GM12878 (cell line): ENCODE measurements at regions not wholly inside any gene's neighbourhood (a gene's known extent, or its start where the extent isn't known, plus 50 kb on each side); places are given as distances from the start of the nearest gene placed in this dataset.

Experiments
- ATAC-seq: fragments of 200-7000 bp; cut with Tn5 transposase; 3 replicates; pipeline ENCODE4 v1.9.1; 2020; ENCODE audit warnings: mild to moderate bottlenecking, moderate library complexity
- BruUV-seq: library from RNA; stranded (reverse); fragments of 400-500 nt; replicated peaks from 2 replicates; lab custom pipeline; 2021; lab: Mats Ljungman, UMichigan
- CTCF ChIA-PET: fragments of 300-600 bp; sonication (Branson Sonifier 250); formaldehyde crosslinking; extraction: SDS; loops from one replicate; lab custom pipeline; 2021; ENCODE audit warnings: inconsistent platforms; lab: Yijun Ruan, JAX
- POLR2A ChIA-PET: fragments of 350-600 bp; formaldehyde crosslinking; extraction: SDS; loops from one replicate; lab custom pipeline; 2021; ENCODE audit warnings: inconsistent platforms; lab: Charles Lee
- RAD21 ChIA-PET: fragments of 300-600 bp; sonication (Branson Sonifier 250); formaldehyde crosslinking; loops from one replicate; lab custom pipeline; 2023; ENCODE audit warnings: antibody characterized with exemption; ENCODE audit not compliant: unreplicated experiment; lab: Charles Lee
- SMC1A ChIA-PET: fragments of 300-600 bp; sonication (Branson Sonifier 250); formaldehyde crosslinking; loops from one replicate; lab custom pipeline; 2023; ENCODE audit not compliant: unreplicated experiment, uncharacterized antibody; lab: Charles Lee
- DNase-seq: peaks from one replicate; pipeline ENCODE4 v3.0.0-alpha.2; 2011; ENCODE audit warnings: low read depth, low spot score
- FAIRE-seq: peaks from 3 replicates; lab custom pipeline; 2011; peaks lifted over from hg19 to GRCh38; lab: Jason Lieb, UNC
- H2AFZ ChIP-seq: 2 replicates; pipeline ENCODE4 v1.6.0; 2011; ENCODE audit warnings: low read depth, low read length, control low read depth; ENCODE audit not compliant: control insufficient read depth
- H3K27ac ChIP-seq: 2 replicates; pipeline ENCODE4 v1.5.1; 2011; ENCODE audit warnings: control low read depth; ENCODE audit not compliant: control insufficient read depth, insufficient read depth
- H3K27me3 ChIP-seq, 2 experiments: replicated peaks in 1 of 2; 2 replicates each; pipeline versions ENCODE4 v1.6.0 to v1.6.1; 2011; ENCODE audit warnings: low read length in 1 of 2; ENCODE audit not compliant: control insufficient read depth in 2 of 2, insufficient read depth in 2 of 2
- H3K36me3 ChIP-seq, 2 experiments: 2 replicates each; pipeline ENCODE4 v1.5.1; 2011; ENCODE audit warnings: low read length in 1 of 2; ENCODE audit not compliant: control insufficient read depth in 2 of 2, insufficient read depth in 2 of 2
- H3K4me1 ChIP-seq: 2 replicates; pipeline ENCODE4 v1.6.1; 2011; ENCODE audit warnings: mild to moderate bottlenecking, low read length, moderate library complexity, mixed read lengths; ENCODE audit not compliant: control insufficient read depth, insufficient read depth
- H3K4me2 ChIP-seq: 2 replicates; pipeline ENCODE4 v1.6.0; 2011; ENCODE audit warnings: control low read depth; ENCODE audit not compliant: control insufficient read depth, insufficient read depth
- H3K4me3 ChIP-seq: fragments of 200-600 bp; sonication (generic); 2 replicates; pipeline ENCODE4 v1.5.1; 2016
- H3K79me2 ChIP-seq: 2 replicates; pipeline ENCODE4 v1.6.0; 2011; ENCODE audit warnings: low read length; ENCODE audit not compliant: control insufficient read depth, insufficient read depth
- H3K9ac ChIP-seq: 2 replicates; pipeline ENCODE4 v1.8.0; 2011; ENCODE audit warnings: low read length, control low read depth, mixed read lengths; ENCODE audit not compliant: control insufficient read depth, insufficient read depth
- H3K9me3 ChIP-seq: replicated peaks from 3 replicates; pipeline ENCODE4 v1.5.1; 2011; ENCODE audit warnings: mild to moderate bottlenecking, low read length; ENCODE audit not compliant: control insufficient read depth, insufficient read depth
- H4K20me1 ChIP-seq: 2 replicates; pipeline ENCODE4 v1.6.0; 2011; ENCODE audit not compliant: control insufficient read depth, insufficient read depth
- CBX3 ChIP-seq: fragments of 200-600 bp; sonication (generic); IDR thresholded peaks from 2 replicates; pipeline ENCODE4 v1.6.1; 2016; ENCODE audit warnings: low read depth, borderline replicate concordance
- CBX5 ChIP-seq: sonication (generic); IDR thresholded peaks from 2 replicates; pipeline ENCODE4 v1.6.1; 2016; ENCODE audit warnings: low read depth, moderate library complexity, mild to moderate bottlenecking, inconsistent platforms
- CHD2 ChIP-seq: IDR thresholded peaks from 2 replicates; pipeline ENCODE4 v1.6.1; 2011; ENCODE audit warnings: low read depth, low read length, improper control_type of control experiment, borderline replicate concordance
- CHD4 ChIP-seq: fragments of 200-600 bp; sonication (generic); IDR thresholded peaks from 2 replicates; pipeline ENCODE4 v1.6.1; 2016; ENCODE audit warnings: mild to moderate bottlenecking
- ETV6 ChIP-seq, 2 experiments: fragments of 450-650 bp in 1 of 2; IDR thresholded peaks in 1 of 2; conservative IDR thresholded peaks in 1 of 2; 2 replicates each; pipeline ENCODE4 v1.6.1; 2014; ENCODE audit warnings: antibody characterized with exemption in 1 of 2, borderline replicate concordance in 1 of 2, low read depth in 1 of 2, mild to moderate bottlenecking in 1 of 2, moderate library complexity in 1 of 2
- GATAD2B ChIP-seq: fragments of 450-650 bp; conservative IDR thresholded peaks from 2 replicates; pipeline ENCODE4 v1.6.1; 2017; ENCODE audit warnings: low read depth, mild to moderate bottlenecking, moderate library complexity
- HDAC2 ChIP-seq: fragments of 200-600 bp; sonication (generic); IDR thresholded peaks from 2 replicates; pipeline ENCODE4 v1.6.1; 2017
- JUND ChIP-seq: IDR thresholded peaks from 2 replicates; pipeline ENCODE4 v1.6.1; 2012; ENCODE audit warnings: low read depth, mild to moderate bottlenecking, low read length, improper control_type of control experiment, moderate library complexity
- MTA3 ChIP-seq: IDR thresholded peaks from 2 replicates; pipeline ENCODE4 v1.6.1; 2012; ENCODE audit warnings: low read length, inconsistent platforms, borderline replicate concordance
- NRF1 ChIP-seq: conservative IDR thresholded peaks from 2 replicates; pipeline ENCODE4 v1.6.1; 2011; ENCODE audit warnings: mild to moderate bottlenecking, low read depth, low read length, improper control_type of control experiment
- RBBP5 ChIP-seq: fragments of 200-600 bp; sonication (generic); conservative IDR thresholded peaks from 2 replicates; pipeline ENCODE4 v1.6.1; 2016
- RCOR1 ChIP-seq: conservative IDR thresholded peaks from 2 replicates; pipeline ENCODE4 v1.6.1; 2012; ENCODE audit warnings: low read depth, low read length, improper control_type of control experiment
- ZNF24 ChIP-seq: fragments of 450-650 bp; IDR thresholded peaks from 2 replicates; pipeline ENCODE4 v1.6.1; 2017; ENCODE audit warnings: antibody characterized with exemption, mild to moderate bottlenecking
- WGBS: methylation state at CpG from one replicate; pipeline ENCODE4 v1.1.6; 2016; ENCODE audit warnings: low lambda C conversion rate; ENCODE audit not compliant: insufficient replicate concordance, insufficient coverage; ENCODE audit errors: missing lambda C conversion rate; 5-methylcytosine and 5-hydroxymethylcytosine counted together
- in situ Hi-C: fragments of 300-500 bp; cut with MboI; formaldehyde crosslinking; loops from 9 replicates; pipeline ENCODE4 v1.14.3; 2018; ENCODE audit warnings: mixed read lengths
- intact Hi-C: fragments of 100-400 bp; cut with micrococcal nuclease; formaldehyde crosslinking; loops from one replicate; pipeline ENCODE4 v1.14.2; 2022; ENCODE audit not compliant: unreplicated experiment
- TF ChIP-seq, protein P1 (sequence below): IDR thresholded peaks from 2 replicates; pipeline ENCODE4 v1.6.1; 2011; ENCODE audit warnings: low read depth, low read length, improper control_type of control experiment, borderline replicate concordance
- TF ChIP-seq, protein P2 (sequence below): fragments of 150-350 bp; IDR thresholded peaks from 2 replicates; pipeline ENCODE4 v1.6.1; 2016; ENCODE audit warnings: low read depth, low read length

DNA sequence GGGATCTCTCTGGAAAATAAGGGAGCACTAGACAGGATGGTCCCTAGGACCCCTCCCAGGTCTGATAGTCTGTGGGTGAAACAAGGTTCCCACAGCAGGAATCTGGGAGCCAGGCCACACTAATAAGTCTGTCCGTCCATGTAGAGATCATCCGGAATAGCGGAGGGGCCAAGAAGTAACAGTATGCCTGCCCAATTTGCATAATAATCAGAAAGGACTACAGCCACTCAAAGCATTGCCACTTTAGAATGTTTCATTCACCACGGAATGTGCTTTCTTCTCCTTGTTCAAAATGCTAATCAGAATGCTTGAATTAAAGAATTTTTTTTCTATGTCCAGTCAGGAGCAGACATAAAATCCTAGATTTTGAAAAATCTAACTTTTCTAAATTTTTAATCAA is 254.9 kb downstream of the ACTL7B start:
- Histone ChIP-seq H3K79me2 (no peaks in the 10 kb centered on the region), H3K9me3 (no peaks in the 10 kb centered on the region), H3K36me3 (no peaks in the 10 kb centered on the region), H3K4me3 (no peak overlapping the region), H2AFZ (no peak overlapping the region), H3K27me3 (0 out of 4 replicates have a peak, but pooled peaks cover 0 to 2% of the 10 kb centered on the region in 2 experiments), H3K9ac (no peak overlapping the region), H4K20me1 (no peaks in the 10 kb centered on the region), H3K4me1 (no peaks in the 10 kb centered on the region), H3K27ac (no peak overlapping the region), H3K4me2 (no peak overlapping the region)
- ChIA-PET SMC1A (no interaction called here), RAD21 (no interaction called here), CTCF (no interaction called here), POLR2A (no interaction called here)
- in situ Hi-C loops = no loop called here
- WGBS = 57% methylated on average over 4 of the region's 4 CpGs
- no peak for ATAC-seq
- intact Hi-C loops = no loop called here
- DNase-seq = no peak
- no peak for FAIRE-seq
- no TSS peak for BruUV-seq
- TF ChIP-seq CHD2 (no peak), RBBP5 (no peak), GATAD2B (no peak), ZNF24 (no peak), JUND (no peak), CBX3 (no peak)
- TF ChIP-seq, protein P1, sequence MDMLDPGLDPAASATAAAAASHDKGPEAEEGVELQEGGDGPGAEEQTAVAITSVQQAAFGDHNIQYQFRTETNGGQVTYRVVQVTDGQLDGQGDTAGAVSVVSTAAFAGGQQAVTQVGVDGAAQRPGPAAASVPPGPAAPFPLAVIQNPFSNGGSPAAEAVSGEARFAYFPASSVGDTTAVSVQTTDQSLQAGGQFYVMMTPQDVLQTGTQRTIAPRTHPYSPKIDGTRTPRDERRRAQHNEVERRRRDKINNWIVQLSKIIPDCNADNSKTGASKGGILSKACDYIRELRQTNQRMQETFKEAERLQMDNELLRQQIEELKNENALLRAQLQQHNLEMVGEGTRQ = no peak

DNA sequence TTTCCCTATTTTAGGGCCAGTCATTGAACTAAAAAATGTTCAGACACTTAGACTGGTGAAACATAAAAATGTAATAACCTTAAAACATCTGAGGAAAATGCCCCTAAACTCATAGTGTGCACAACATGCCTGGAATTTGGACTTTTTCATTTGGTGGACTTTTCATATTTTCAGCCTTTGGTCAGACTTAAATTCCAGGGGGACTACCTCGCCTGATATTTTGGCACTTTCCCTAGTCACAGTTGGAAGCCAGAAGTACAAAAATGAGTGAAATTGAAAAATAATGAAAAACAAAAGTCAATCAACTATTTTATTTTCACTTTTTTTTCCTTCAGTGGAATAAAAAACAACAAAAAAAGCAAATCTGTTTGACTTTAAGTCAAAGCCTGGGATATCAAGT is 256.2 kb downstream of the ACTL7B start:
- Histone ChIP-seq H2AFZ (no peak overlapping the region), H3K36me3 (no peaks in the 10 kb centered on the region), H3K79me2 (no peaks in the 10 kb centered on the region), H3K4me2 (no peak overlapping the region), H4K20me1 (no peaks in the 10 kb centered on the region), H3K27ac (no peak overlapping the region), H3K9me3 (no peaks in the 10 kb centered on the region), H3K9ac (no peak overlapping the region), H3K4me3 (no peak overlapping the region), H3K4me1 (no peaks in the 10 kb centered on the region), H3K27me3 (0 out of 4 replicates have a peak, but pooled peaks cover 0 to 2% of the 10 kb centered on the region in 2 experiments)
- CTCF ChIA-PET = no interaction called here
- POLR2A ChIA-PET = no interaction called here
- BruUV-seq = no TSS peak
- FAIRE-seq (no peak), DNase-seq (no peak), ATAC-seq (no peak)
- intact Hi-C loops (no loop called here), in situ Hi-C loops (no loop called here)
- TF ChIP-seq RBBP5 (no peak), HDAC2 (no peak), ETV6 (conservative IDR thresholded peaks at IDR 0.05 in 1 of 2, IDR thresholded peaks at IDR 0.05 in 1 of 2; ENCODE audit: borderline replicate concordance in 1 of 2, low read depth in 1 of 2) (no peak), NRF1 (no peak), CHD4 (no peak), CBX5 (no peak), MTA3 (no peak), RCOR1 (no peak)
- TF ChIP-seq, protein P2, sequence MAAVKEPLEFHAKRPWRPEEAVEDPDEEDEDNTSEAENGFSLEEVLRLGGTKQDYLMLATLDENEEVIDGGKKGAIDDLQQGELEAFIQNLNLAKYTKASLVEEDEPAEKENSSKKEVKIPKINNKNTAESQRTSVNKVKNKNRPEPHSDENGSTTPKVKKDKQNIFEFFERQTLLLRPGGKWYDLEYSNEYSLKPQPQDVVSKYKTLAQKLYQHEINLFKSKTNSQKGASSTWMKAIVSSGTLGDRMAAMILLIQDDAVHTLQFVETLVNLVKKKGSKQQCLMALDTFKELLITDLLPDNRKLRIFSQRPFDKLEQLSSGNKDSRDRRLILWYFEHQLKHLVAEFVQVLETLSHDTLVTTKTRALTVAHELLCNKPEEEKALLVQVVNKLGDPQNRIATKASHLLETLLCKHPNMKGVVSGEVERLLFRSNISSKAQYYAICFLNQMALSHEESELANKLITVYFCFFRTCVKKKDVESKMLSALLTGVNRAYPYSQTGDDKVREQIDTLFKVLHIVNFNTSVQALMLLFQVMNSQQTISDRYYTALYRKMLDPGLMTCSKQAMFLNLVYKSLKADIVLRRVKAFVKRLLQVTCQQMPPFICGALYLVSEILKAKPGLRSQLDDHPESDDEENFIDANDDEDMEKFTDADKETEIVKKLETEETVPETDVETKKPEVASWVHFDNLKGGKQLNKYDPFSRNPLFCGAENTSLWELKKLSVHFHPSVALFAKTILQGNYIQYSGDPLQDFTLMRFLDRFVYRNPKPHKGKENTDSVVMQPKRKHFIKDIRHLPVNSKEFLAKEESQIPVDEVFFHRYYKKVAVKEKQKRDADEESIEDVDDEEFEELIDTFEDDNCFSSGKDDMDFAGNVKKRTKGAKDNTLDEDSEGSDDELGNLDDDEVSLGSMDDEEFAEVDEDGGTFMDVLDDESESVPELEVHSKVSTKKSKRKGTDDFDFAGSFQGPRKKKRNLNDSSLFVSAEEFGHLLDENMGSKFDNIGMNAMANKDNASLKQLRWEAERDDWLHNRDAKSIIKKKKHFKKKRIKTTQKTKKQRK = no peak
- 0% methylated on average over 1 of the region's 1 CpG for WGBS
- SMC1A ChIA-PET = no interaction called here
- RAD21 ChIA-PET = no interaction called here
